Transverse colon (tissue), 4 donors: ENCODE measurements at regions not wholly inside any gene's neighbourhood (a gene's known extent, or its start where the extent isn't known, plus 50 kb on each side); places are given as distances from the start of the nearest gene placed in this dataset.

Source experiments
- DNase-seq: peaks from one replicate; pipeline ENCODE4 v3.0.0-alpha.2; 2019
- H3K27ac ChIP-seq, 4 donors: fragments of 200-600 bp; sonication (generic); 2 replicates each; pipeline ENCODE4 v1.5.1; 2016 to 2018; ENCODE audit warnings: inconsistent platforms in 4 of 4
- H3K27me3 ChIP-seq: fragments of 200-600 bp; sonication (generic); 2 replicates; pipeline ENCODE4 v1.5.1; 2017; ENCODE audit warnings: inconsistent platforms
- H3K36me3 ChIP-seq, 4 donors: fragments of 200-600 bp; sonication (generic); 2 replicates each; pipeline ENCODE4 v1.5.1; 2017 to 2019; ENCODE audit warnings: inconsistent platforms in 4 of 4
- H3K4me1 ChIP-seq, 4 donors: fragments of 200-600 bp; sonication (generic); 2 replicates each; pipeline ENCODE4 v1.5.1; 2017 to 2020; ENCODE audit warnings: inconsistent platforms in 4 of 4
- H3K4me3 ChIP-seq, 4 donors: fragments of 200-600 bp; sonication (generic); 1 replicate in 1 of 4; 2 replicates in 3 of 4; pipeline versions ENCODE4 v1.5.1 to v1.6.1; 2017 to 2019; ENCODE audit warnings: inconsistent platforms in 4 of 4
- H3K9me3 ChIP-seq, 2 donors: fragments of 200-600 bp; sonication (generic); 2 replicates each; pipeline ENCODE4 v1.5.1; 2017 to 2019; ENCODE audit warnings: inconsistent platforms in 2 of 2
- CTCF ChIP-seq, 5 experiments: fragments of 200-600 bp in 3 of 5; fragments of 450-650 bp in 2 of 5; sonication (generic) in 3 of 5; IDR thresholded peaks; 1 replicate in 2 of 5; 2 replicates in 3 of 5; pipeline ENCODE4 v1.5.1; 2016 to 2017; ENCODE audit warnings: antibody characterized with exemption in 5 of 5, inconsistent platforms in 3 of 5, mild to moderate bottlenecking in 2 of 5, moderate library complexity in 1 of 5
- EP300 ChIP-seq: sonication (generic); formaldehyde crosslinking; IDR thresholded peaks from one replicate; pipeline ENCODE4 v1.6.1; 2017; ENCODE audit warnings: antibody characterized with exemption, low read depth
- POLR2A ChIP-seq: fragments of 450-650 bp; IDR thresholded peaks from one replicate; pipeline ENCODE4 v1.6.1; 2016; ENCODE audit warnings: antibody characterized with exemption, mild to moderate bottlenecking, moderate library complexity
- POLR2AphosphoS5 ChIP-seq, 3 donors: sonication (generic); formaldehyde crosslinking; IDR thresholded peaks; one replicate each; pipeline ENCODE4 v1.6.1; 2016; ENCODE audit warnings: antibody characterized with exemption in 3 of 3
- WGBS, 2 donors: methylation state at CpG; one replicate each; pipeline ENCODE4 v1.1.5; 2018; ENCODE audit warnings: low coverage in 1 of 2; 5-methylcytosine and 5-hydroxymethylcytosine counted together
- in situ Hi-C, 4 donors: fragments of 200-750 bp; cut with MboI; loops; one replicate each; pipeline versions ENCODE4 v1.15.0 to v1.15.1; 2017; ENCODE audit warnings: low sequenced_read_pairs in 3 of 4, low pct_ligation_motif_present in 1 of 4, low pct_unique_long_range_greater_than_20kb in 1 of 4
- intact Hi-C: fragments of 100-400 bp; cut with DNase I; formaldehyde crosslinking; loops from one replicate; pipeline ENCODE4 v1.15.1; 2023; ENCODE audit warnings: low total_unique reads

- Histone ChIP-seq H3K4me1 (no peaks in the 10 kb centered on the region), H3K27ac (no peak overlapping the region), H3K36me3 (no peaks in the 10 kb centered on the region), H3K4me3 (no peak overlapping the region), H3K9me3 (no peaks in the 10 kb centered on the region), H3K27me3 (no peaks in the 10 kb centered on the region)
- TF ChIP-seq CTCF (IDR thresholded peaks at IDR 0.05) = no peak
- no peak for TF ChIP-seq EP300
- no peak for TF ChIP-seq POLR2A
- TF ChIP-seq POLR2AphosphoS5 (IDR thresholded peaks at IDR 0.05) = no peak
- intact Hi-C loops = no loop called here
- DNase-seq = no peak
- in situ Hi-C loops = no loop called here
- WGBS, 2 donors = 66 to 70% methylated on average over 2 of the region's 2 CpGs
These were observed 448.0 kb downstream of the CDH10 start for GRCh38 chr5:24196789-24197188.

- Histone ChIP-seq H3K27ac (no peak overlapping the region), H3K4me1 (no peaks in the 10 kb centered on the region), H3K9me3 (peaks cover 0 to 3% of the 10 kb centered on the region in 2 donors), H3K36me3 (no peaks in the 10 kb centered on the region), H3K4me3 (no peak overlapping the region), H3K27me3 (no peaks in the 10 kb centered on the region)
- DNase-seq = no peak
- TF ChIP-seq POLR2AphosphoS5 (IDR thresholded peaks at IDR 0.05) (no peak), CTCF (IDR thresholded peaks at IDR 0.05) (no peak), POLR2A (no peak), EP300 (no peak)
- WGBS, 2 donors = 60 to 63% methylated on average over 1 to 4 of the region's 4 CpGs
- in situ Hi-C loops = no loop called here
- intact Hi-C loops = no loop called here
These were observed 436.1 kb downstream of the CDH10 start for GRCh38 chr5:24208686-24209106.

- no peak overlapping the region for H3K4me3 ChIP-seq
- no peak overlapping the region for H3K27ac ChIP-seq
- DNase-seq = no peak
- no peaks in the 10 kb centered on the region for H3K9me3 ChIP-seq
- 66 to 72% methylated on average over 3 of the region's 3 CpGs for WGBS, 2 donors
- H3K4me1 ChIP-seq = no peaks in the 10 kb centered on the region
- intact Hi-C loops = no loop called here
- no peaks in the 10 kb centered on the region for H3K36me3 ChIP-seq
- no peaks in the 10 kb centered on the region for H3K27me3 ChIP-seq
- in situ Hi-C loops = no loop called here
- no peak for TF ChIP-seq POLR2AphosphoS5 (IDR thresholded peaks at IDR 0.05)
- TF ChIP-seq POLR2A = no peak
- TF ChIP-seq EP300 = no peak
- TF ChIP-seq CTCF (IDR thresholded peaks at IDR 0.05) = no peak
These were observed 429.7 kb downstream of the CDH10 start for GRCh38 chr5:24215114-24215513.

- no peaks in the 10 kb centered on the region for H3K9me3 ChIP-seq
- no peak overlapping the region for H3K4me3 ChIP-seq
- WGBS, 2 donors = 17 to 59% methylated on average over 2 of the region's 2 CpGs
- DNase-seq = no peak
- TF ChIP-seq EP300 (no peak), CTCF (IDR thresholded peaks at IDR 0.05) (no peak), POLR2A (no peak), POLR2AphosphoS5 (IDR thresholded peaks at IDR 0.05) (no peak)
- no peak overlapping the region for H3K27ac ChIP-seq
- intact Hi-C loops (no loop called here), in situ Hi-C loops (no loop called here)
- no peaks in the 10 kb centered on the region for H3K27me3 ChIP-seq
- H3K4me1 ChIP-seq = no peaks in the 10 kb centered on the region
- no peaks in the 10 kb centered on the region for H3K36me3 ChIP-seq
These were observed 421.9 kb downstream of the CDH10 start for GRCh38 chr5:24222876-24223275.
